ENCODE measurements at regions not wholly inside any gene's neighbourhood (a gene's known extent, or its start where the extent isn't known, plus 50 kb on each side); places are given as distances from the start of the nearest gene placed in this dataset.

DNA sequence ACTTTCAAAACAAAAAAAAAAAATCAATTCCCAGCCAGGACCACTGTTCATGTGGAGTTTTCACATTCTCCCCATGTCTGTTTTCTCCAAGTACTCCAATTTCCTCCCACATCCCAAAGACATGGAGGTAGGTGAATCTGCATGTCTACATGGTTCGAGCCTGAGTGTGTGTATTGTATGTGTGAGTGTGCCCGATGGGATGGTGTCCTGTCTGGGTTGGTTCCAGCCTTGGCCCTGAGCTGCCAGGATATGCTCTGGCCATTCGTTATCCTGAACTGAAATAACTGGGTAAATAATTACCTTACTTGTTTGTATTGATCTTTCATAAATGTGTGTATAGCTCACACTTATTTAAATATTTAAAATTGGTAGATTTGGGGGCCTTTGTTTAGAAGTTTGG, 452.3 kb upstream of the RORB start:
- TF ChIP-seq, protein P1, sequence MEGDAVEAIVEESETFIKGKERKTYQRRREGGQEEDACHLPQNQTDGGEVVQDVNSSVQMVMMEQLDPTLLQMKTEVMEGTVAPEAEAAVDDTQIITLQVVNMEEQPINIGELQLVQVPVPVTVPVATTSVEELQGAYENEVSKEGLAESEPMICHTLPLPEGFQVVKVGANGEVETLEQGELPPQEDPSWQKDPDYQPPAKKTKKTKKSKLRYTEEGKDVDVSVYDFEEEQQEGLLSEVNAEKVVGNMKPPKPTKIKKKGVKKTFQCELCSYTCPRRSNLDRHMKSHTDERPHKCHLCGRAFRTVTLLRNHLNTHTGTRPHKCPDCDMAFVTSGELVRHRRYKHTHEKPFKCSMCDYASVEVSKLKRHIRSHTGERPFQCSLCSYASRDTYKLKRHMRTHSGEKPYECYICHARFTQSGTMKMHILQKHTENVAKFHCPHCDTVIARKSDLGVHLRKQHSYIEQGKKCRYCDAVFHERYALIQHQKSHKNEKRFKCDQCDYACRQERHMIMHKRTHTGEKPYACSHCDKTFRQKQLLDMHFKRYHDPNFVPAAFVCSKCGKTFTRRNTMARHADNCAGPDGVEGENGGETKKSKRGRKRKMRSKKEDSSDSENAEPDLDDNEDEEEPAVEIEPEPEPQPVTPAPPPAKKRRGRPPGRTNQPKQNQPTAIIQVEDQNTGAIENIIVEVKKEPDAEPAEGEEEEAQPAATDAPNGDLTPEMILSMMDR (IDR thresholded peaks at IDR 0.05): no peak
- TF ChIP-seq POLR2A (IDR thresholded peaks at IDR 0.05) (no peak), EP300 (IDR thresholded peaks at IDR 0.05) (no peak), POLR2AphosphoS5 (IDR thresholded peaks at IDR 0.05) (no peak)

Measured in stomach (tissue), 4 donors.